ENCODE measurements at regions not wholly inside any gene's neighbourhood (a gene's known extent, or its start where the extent isn't known, plus 50 kb on each side); places are given as distances from the start of the nearest gene placed in this dataset.
A peak's percentile ranks its signal among the peaks of the same experiment; 100 is the strongest.

- TF ChIP-seq CTCF (IDR thresholded peaks at IDR 0.05; ENCODE audit: insufficient read depth, low read length, poor library complexity, severe bottlenecking), result no peak
- no peak for DNase-seq (ENCODE audit: extremely low read depth, insufficient read length)
- Histone ChIP-seq H3K27me3 (replicated peaks; ENCODE audit: control insufficient read depth, insufficient read depth, low read length) (no peaks in the 10 kb centered on the region), H3K4me3 (replicated peaks; ENCODE audit: low read depth, low read length) (no peak overlapping the region), H3K36me3 (ENCODE audit: control insufficient read depth, insufficient read depth, low read length) (no peaks in the 10 kb centered on the region)
These were observed 57.2 kb downstream of the C16orf82 start for GRCh38 chr16:27123795-27124409.

- H3K27me3 ChIP-seq (replicated peaks; ENCODE audit: control insufficient read depth, insufficient read depth, low read length), result no peaks in the 10 kb centered on the region
- no peaks in the 10 kb centered on the region for H3K36me3 ChIP-seq (ENCODE audit: control insufficient read depth, insufficient read depth, low read length)
- no peak for TF ChIP-seq CTCF (IDR thresholded peaks at IDR 0.05; ENCODE audit: insufficient read depth, low read length, poor library complexity, severe bottlenecking)
- DNase-seq (ENCODE audit: extremely low read depth, insufficient read length), result no peak
- no peak overlapping the region for H3K4me3 ChIP-seq (replicated peaks; ENCODE audit: low read depth, low read length)
These were observed 60.6 kb downstream of the C16orf82 start for GRCh38 chr16:27127308-27127707.

- TF ChIP-seq CTCF (IDR thresholded peaks at IDR 0.05; ENCODE audit: insufficient read depth, low read length, poor library complexity, severe bottlenecking), result no peak
- Histone ChIP-seq H3K4me3 (replicated peaks; ENCODE audit: low read depth, low read length) (no peak overlapping the region), H3K27me3 (replicated peaks; ENCODE audit: control insufficient read depth, insufficient read depth, low read length) (no peaks in the 10 kb centered on the region), H3K36me3 (ENCODE audit: control insufficient read depth, insufficient read depth, low read length) (no peaks in the 10 kb centered on the region)
- DNase-seq (ENCODE audit: extremely low read depth, insufficient read length), result no peak
These were observed 62.7 kb downstream of the C16orf82 start for GRCh38 chr16:27129401-27129800.

- TF ChIP-seq CTCF (IDR thresholded peaks at IDR 0.05; ENCODE audit: insufficient read depth, low read length, poor library complexity, severe bottlenecking), result no peak
- no peaks in the 10 kb centered on the region for H3K36me3 ChIP-seq (ENCODE audit: control insufficient read depth, insufficient read depth, low read length)
- DNase-seq (ENCODE audit: extremely low read depth, insufficient read length), result no peak
- no peaks in the 10 kb centered on the region for H3K27me3 ChIP-seq (replicated peaks; ENCODE audit: control insufficient read depth, insufficient read depth, low read length)
- no peak overlapping the region for H3K4me3 ChIP-seq (replicated peaks; ENCODE audit: low read depth, low read length)
These were observed 65.1 kb upstream of the KDM8 start for GRCh38 chr16:27138257-27138656.

- TF ChIP-seq CTCF (IDR thresholded peaks at IDR 0.05; ENCODE audit: insufficient read depth, low read length, poor library complexity, severe bottlenecking), result no peak
- Histone ChIP-seq H3K27me3 (replicated peaks; ENCODE audit: control insufficient read depth, insufficient read depth, low read length) (no peaks in the 10 kb centered on the region), H3K4me3 (replicated peaks; ENCODE audit: low read depth, low read length) (no peak overlapping the region), H3K36me3 (ENCODE audit: control insufficient read depth, insufficient read depth, low read length) (no peaks in the 10 kb centered on the region)
- DNase-seq (ENCODE audit: extremely low read depth, insufficient read length), result no peak
These were observed 57.7 kb upstream of the KDM8 start for GRCh38 chr16:27145630-27146029.

- H3K36me3 ChIP-seq (ENCODE audit: control insufficient read depth, insufficient read depth, low read length), result no peaks in the 10 kb centered on the region
- no peaks in the 10 kb centered on the region; the same call in 1 of the 2 replicates for H3K27me3 ChIP-seq (replicated peaks; ENCODE audit: control insufficient read depth, insufficient read depth, low read length)
- DNase-seq (ENCODE audit: extremely low read depth, insufficient read length), result peak; percentile 26
- H3K4me3 ChIP-seq (replicated peaks; ENCODE audit: low read depth, low read length), result no peak overlapping the region
- TF ChIP-seq CTCF (IDR thresholded peaks at IDR 0.05; ENCODE audit: insufficient read depth, low read length, poor library complexity, severe bottlenecking), result no peak
These were observed 53.3 kb upstream of the KDM8 start for GRCh38 chr16:27149986-27150385.
